Psoas muscle (tissue), 7 donors: ENCODE measurements at regions not wholly inside any gene's neighbourhood (a gene's known extent, or its start where the extent isn't known, plus 50 kb on each side); places are given as distances from the start of the nearest gene placed in this dataset.
A peak's percentile ranks its signal among the peaks of the same experiment; 100 is the strongest.
"Not testable (repeated sequence)": the region's sequence is repeated elsewhere in the genome, so short reads cannot be mapped to it uniquely, and the experiment has no call there.

Experiments used
- ATAC-seq, 4 donors: fragments of 200-7000 bp; cut with Tn5 transposase; one replicate each; pipeline ENCODE4 v1.9.1; 2020; ENCODE audit warnings: moderate library complexity in 3 of 4, mild to moderate bottlenecking in 2 of 4
- DNase-seq, 2 donors: peaks; one replicate each; pipeline ENCODE4 v3.0.0-alpha.2; 2020
- H3K27ac ChIP-seq: fragments of 200-600 bp; one replicate; pipeline ENCODE4 v1.8.0; 2022
- H3K27me3 ChIP-seq, 3 donors: fragments of 200-600 bp in 1 of 3; one replicate each; pipeline versions ENCODE4 v1.6.1 to v1.8.0; 2013 to 2022; ENCODE audit warnings: low read length in 2 of 3, mild to moderate bottlenecking in 2 of 3, moderate library complexity in 1 of 3; ENCODE audit not compliant: insufficient read depth in 3 of 3
- H3K36me3 ChIP-seq, 2 donors: fragments of 200-600 bp in 1 of 2; one replicate each; pipeline versions ENCODE4 v1.6.1 to v1.8.0; 2013 to 2022; ENCODE audit warnings: low read depth in 1 of 2, mild to moderate bottlenecking in 1 of 2, moderate library complexity in 1 of 2; ENCODE audit not compliant: insufficient read depth in 1 of 2
- H3K4me1 ChIP-seq: fragments of 200-600 bp; one replicate; pipeline ENCODE4 v1.8.0; 2022
- H3K4me3 ChIP-seq: fragments of 200-600 bp; one replicate; pipeline ENCODE4 v1.8.0; 2022; ENCODE audit warnings: mild to moderate bottlenecking
- H3K9me3 ChIP-seq: fragments of 200-600 bp; one replicate; pipeline ENCODE4 v1.8.0; 2022
- WGBS, 3 donors: extraction: QIAGEN DNeasy Blood & Tissue Kit; methylation state at CpG; one replicate each; pipeline versions ENCODE4 v1.1.6 to v1.1.7; 2013; 5-methylcytosine and 5-hydroxymethylcytosine counted together
- intact Hi-C, 2 donors: fragments of 100-400 bp; cut with DNase I; formaldehyde crosslinking; loops; one replicate each; pipeline versions ENCODE4 v1.11.0 to v1.14.2; 2022
- donor health status: healthy with polysubstance abuse.
- donor health status: DM: no; HTN: no; CAD: no; lungs with moderate emphysema.
- donor health status: Bipolar disorder and iron deficiency.
- donor health status: healthy.
- donor health status: DM: yes; HTN: yes; CAD: no.
- donor health status: DM: no; HTN: no; CAD: no.
- donor health status: DM: yes; HTN: yes; CAD: no.

DNA sequence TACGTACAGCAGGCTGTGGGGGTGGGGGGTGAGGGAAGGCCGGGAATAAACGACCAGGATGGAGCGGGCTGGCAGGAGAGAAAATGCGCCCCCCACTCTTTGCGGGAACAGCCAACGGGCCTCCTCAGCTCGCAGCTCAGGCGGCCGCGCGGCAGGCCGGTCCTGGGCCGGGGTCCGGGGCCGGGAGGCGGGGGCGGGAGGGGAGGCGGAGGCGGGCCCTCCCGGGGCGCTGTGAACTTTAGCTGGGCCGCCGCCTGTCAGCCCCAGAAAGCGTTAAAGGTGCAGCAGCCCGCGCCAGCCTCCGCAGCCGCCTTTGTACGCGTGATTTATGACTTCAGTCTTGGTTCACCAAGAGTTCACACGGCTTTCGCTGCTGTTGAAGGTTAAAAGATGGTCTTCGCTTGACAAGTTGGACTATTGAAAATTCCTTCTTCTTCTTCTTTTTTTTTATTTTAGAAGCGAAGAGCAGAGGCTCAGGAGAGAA is 466.0 kb upstream of the ZNG1F start:
- H3K27me3 ChIP-seq, H3K9me3 ChIP-seq, ATAC-seq, H3K36me3 ChIP-seq, H3K4me1 ChIP-seq, intact Hi-C loops, H3K27ac ChIP-seq: not testable (repeated sequence)
- peak overlapping the region; percentile 41 for H3K4me3 ChIP-seq
- 9 to 14% (median 11%) methylated on average over 11 to 16 of the region's 35 CpGs for WGBS, 3 donors
- peak in 1 of 2 donors; percentile 57 for DNase-seq

DNA sequence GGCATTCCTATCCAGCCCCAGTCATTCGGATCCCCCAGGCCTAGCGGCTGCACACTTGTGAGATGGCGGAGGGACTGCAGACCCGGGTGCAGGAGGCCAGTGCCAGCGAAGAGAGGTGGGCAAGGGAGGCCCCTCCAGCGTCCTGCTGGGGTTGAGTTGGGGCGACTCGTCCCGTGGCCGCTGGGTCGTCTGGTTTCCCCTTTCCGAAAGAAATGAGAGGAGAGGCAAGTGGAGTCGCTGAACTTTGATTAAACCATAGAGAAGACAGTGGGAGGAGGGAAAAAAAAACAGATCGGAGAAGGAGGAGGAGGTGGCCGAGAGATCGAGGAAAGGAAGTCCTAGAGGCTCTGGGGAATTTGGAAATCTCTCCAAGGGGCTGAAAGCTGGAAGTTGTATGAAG is 465.2 kb upstream of the ZNG1F start:
- H3K27ac ChIP-seq, H3K4me3 ChIP-seq, H3K36me3 ChIP-seq, DNase-seq, H3K27me3 ChIP-seq, intact Hi-C loops, ATAC-seq, H3K4me1 ChIP-seq, H3K9me3 ChIP-seq: not testable (repeated sequence)
- 46 to 72% (median 67%) methylated on average over 15 to 16 of the region's 16 CpGs for WGBS, 3 donors

DNA sequence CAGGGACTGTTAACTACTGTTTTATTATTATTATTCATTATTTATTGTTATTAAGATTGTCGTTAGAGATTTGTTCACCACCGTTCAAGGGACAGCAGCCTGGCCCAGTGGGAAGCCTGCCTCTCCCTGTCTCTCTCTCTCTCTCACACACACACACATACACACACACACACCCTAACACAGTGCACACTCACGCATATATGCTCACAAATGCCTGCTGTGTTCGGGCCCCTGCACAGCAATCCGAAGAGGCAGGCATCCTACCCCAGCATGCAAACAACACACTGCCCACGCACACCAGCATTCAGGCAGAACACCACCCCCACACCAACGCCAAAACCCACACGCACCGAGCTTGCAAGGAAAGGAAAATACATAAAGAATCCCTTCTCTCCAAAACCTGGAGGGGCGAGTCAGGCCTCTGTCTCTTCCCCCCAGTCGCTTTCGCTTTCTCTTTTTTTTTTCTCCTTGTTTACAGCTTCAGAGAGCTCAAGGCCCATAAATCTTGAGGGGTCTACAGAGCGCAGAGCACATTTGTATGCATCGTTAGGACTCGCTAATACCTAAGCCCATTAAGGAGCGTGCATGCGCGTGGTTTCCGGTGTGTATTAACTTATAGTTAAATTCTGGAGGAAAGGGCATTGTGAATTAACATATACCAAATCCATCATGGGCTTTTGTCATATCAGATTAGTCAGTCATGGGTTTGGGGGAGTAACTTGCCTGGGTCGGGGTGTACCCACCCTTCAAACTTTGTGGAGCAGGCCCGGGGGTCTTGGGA is 464.6 kb upstream of the ZNG1F start:
- H3K27me3 ChIP-seq, ATAC-seq, H3K4me3 ChIP-seq, DNase-seq, H3K36me3 ChIP-seq, intact Hi-C loops, H3K4me1 ChIP-seq, H3K27ac ChIP-seq, H3K9me3 ChIP-seq: not testable (repeated sequence)
- WGBS, 3 donors: 44 to 57% (median 49%) methylated on average over 13 of the region's 21 CpGs

DNA sequence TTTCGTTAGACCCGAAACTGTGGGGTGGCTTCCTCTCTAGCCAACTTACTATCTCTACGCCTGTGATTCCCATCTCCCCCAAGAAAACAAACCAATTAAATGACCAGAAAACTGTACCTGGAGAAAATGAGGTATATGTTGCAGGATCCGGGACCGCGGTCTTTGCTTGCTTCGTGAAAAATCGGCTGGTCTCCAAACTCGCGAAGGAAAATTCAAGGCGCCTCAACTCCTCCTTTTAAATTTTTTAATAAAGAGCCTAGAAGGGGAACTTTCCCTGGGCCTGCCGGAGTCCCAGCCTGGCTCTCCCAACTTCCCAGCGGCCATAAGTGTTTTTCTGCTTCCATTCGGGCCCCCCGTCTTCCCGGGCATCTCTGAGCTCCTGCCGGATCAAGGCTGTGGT is 463.7 kb upstream of the ZNG1F start:
- H3K9me3 ChIP-seq, H3K4me3 ChIP-seq, ATAC-seq, intact Hi-C loops, H3K27me3 ChIP-seq, DNase-seq, H3K36me3 ChIP-seq, H3K27ac ChIP-seq, H3K4me1 ChIP-seq: not testable (repeated sequence)
- WGBS, 3 donors: 75 to 87% (median 85%) methylated on average over 15 of the region's 17 CpGs

- H3K4me3 ChIP-seq, intact Hi-C loops, H3K9me3 ChIP-seq, H3K27ac ChIP-seq, DNase-seq, H3K4me1 ChIP-seq, ATAC-seq, H3K27me3 ChIP-seq, H3K36me3 ChIP-seq: not testable (repeated sequence)
- 62 to 81% (median 72%) methylated on average over 20 to 24 of the region's 29 CpGs for WGBS, 3 donors
These were observed 463.1 kb upstream of the ZNG1F start for GRCh38 chr9:41652100-41652713.

DNA sequence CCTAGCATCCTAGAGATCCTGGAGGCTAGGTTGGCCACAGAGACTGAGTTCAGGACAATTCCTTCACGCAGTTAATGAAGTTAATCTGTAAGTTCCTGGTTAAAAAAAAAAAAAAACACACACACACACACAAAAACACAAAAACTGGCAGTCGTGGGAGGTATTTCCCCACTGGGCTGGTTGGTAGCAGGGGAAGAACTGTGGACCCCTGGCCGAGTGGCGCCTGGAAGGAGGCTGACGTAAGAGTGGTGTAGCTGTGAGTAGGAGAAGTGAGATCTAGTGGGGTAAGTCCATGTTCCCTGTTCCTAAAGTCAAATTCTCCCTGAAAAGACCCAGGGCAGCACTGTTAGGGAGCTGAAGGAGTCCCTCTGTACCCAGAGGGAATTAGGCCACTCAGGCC is 461.0 kb upstream of the ZNG1F start:
- DNase-seq, H3K4me1 ChIP-seq, H3K4me3 ChIP-seq, H3K27me3 ChIP-seq, H3K9me3 ChIP-seq, intact Hi-C loops, H3K27ac ChIP-seq, ATAC-seq, H3K36me3 ChIP-seq: not testable (repeated sequence)
- WGBS, 3 donors: 64 to 85% (median 80%) methylated on average over 5 of the region's 5 CpGs

GRCh38 chr9:41648564-41648963 is 459.4 kb upstream of the ZNG1F start:
- H3K4me1 ChIP-seq, ATAC-seq, DNase-seq, H3K4me3 ChIP-seq, H3K27ac ChIP-seq, H3K9me3 ChIP-seq, H3K27me3 ChIP-seq, H3K36me3 ChIP-seq, intact Hi-C loops: not testable (repeated sequence)
- WGBS, 3 donors: 21% methylated on average over 8 of the region's 19 CpGs; no CpG with 5 or more reads in 2 of the 3 donors

- H3K4me3 ChIP-seq, H3K27me3 ChIP-seq, intact Hi-C loops, H3K4me1 ChIP-seq, H3K36me3 ChIP-seq, DNase-seq, ATAC-seq, H3K9me3 ChIP-seq, H3K27ac ChIP-seq: not testable (repeated sequence)
- 87 to 93% (median 90%) methylated on average over 23 to 26 of the region's 26 CpGs for WGBS, 3 donors
These were observed 457.1 kb upstream of the ZNG1F start for GRCh38 chr9:41646246-41646645.

- DNase-seq: peak; percentile 60 to 77
These were observed 454.6 kb upstream of the ZNG1F start for GRCh38 chr9:41643571-41644279.

DNA sequence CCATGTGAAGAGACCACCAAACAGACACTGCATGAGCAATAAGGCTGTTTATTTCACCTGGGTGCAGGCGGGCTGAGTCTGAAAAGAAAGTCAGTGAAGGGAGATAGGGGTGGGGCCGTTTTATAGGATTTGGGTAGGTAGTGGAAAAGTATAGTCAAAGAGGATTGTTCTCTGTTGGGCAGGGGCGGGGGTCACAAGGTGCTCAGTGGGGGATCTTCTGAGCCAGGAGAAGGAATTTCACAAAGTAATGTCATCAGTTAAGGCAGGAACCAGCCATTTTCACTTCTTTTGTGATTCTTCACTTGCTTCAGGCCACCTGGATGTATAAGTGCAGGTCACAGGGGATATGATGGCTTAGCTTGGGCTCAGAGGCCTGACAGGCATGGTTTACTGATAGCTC is 444.6 kb upstream of the ZNG1F start:
- H3K9me3 ChIP-seq, H3K27me3 ChIP-seq, ATAC-seq, DNase-seq, H3K36me3 ChIP-seq, H3K4me3 ChIP-seq, intact Hi-C loops, H3K27ac ChIP-seq, H3K4me1 ChIP-seq: not testable (repeated sequence)
- 57 to 77% (median 64%) methylated on average over 3 of the region's 3 CpGs for WGBS, 3 donors

More at GRCh38 chr9:41643571-41644279, 454.6 kb upstream of the ZNG1F start:
- H3K36me3 ChIP-seq, H3K9me3 ChIP-seq, intact Hi-C loops, H3K4me1 ChIP-seq, H3K27me3 ChIP-seq: not testable (repeated sequence)
- H3K27ac ChIP-seq: peak overlapping the region; percentile 41
- peak overlapping the region; percentile 62 for H3K4me3 ChIP-seq
- peak in 2 of 4 donors; percentile 60 to 68 for ATAC-seq
- WGBS, 3 donors: 4 to 5% (median 4%) methylated on average over 52 to 53 of the region's 55 CpGs

- WGBS, 3 donors: 85 to 87% (median 86%) methylated on average over 9 to 10 of the region's 10 CpGs
- H3K9me3 ChIP-seq, H3K4me3 ChIP-seq, DNase-seq, H3K27me3 ChIP-seq, H3K27ac ChIP-seq, ATAC-seq, H3K36me3 ChIP-seq, H3K4me1 ChIP-seq, intact Hi-C loops: not testable (repeated sequence)
These were observed 434.5 kb upstream of the ZNG1F start for GRCh38 chr9:41623666-41624065.
